H9 (cell line): ENCODE measurements at regions not wholly inside any gene's neighbourhood (a gene's known extent, or its start where the extent isn't known, plus 50 kb on each side); places are given as distances from the start of the nearest gene placed in this dataset.

Experiments
- DNase-seq: peaks from one replicate; pipeline ENCODE4 v3.0.0-alpha.2; 2017
- H2AFZ ChIP-seq: one replicate; pipeline ENCODE4 v1.6.1; 2013; ENCODE audit warnings: mild to moderate bottlenecking, low read length, control low read depth, moderate library complexity
- H2AK5ac ChIP-seq: 2 replicates; pipeline ENCODE4 v1.6.1; 2013; ENCODE audit warnings: low read length, control low read depth, mixed read lengths; ENCODE audit not compliant: insufficient read length
- H2BK120ac ChIP-seq: one replicate; pipeline ENCODE4 v1.6.1; 2013; ENCODE audit warnings: low read depth, mild to moderate bottlenecking, low read length, control low read depth, inconsistent platforms; ENCODE audit not compliant: poor library complexity, severe bottlenecking
- H2BK12ac ChIP-seq: 2 replicates; pipeline ENCODE4 v1.6.1; 2013; ENCODE audit warnings: low read length, control low read depth, mixed read lengths, low read depth; ENCODE audit not compliant: insufficient read length
- H2BK15ac ChIP-seq: 2 replicates; pipeline ENCODE4 v1.6.1; 2013; ENCODE audit warnings: low read depth, low read length, control low read depth
- H2BK20ac ChIP-seq: one replicate; pipeline ENCODE4 v1.6.1; 2013; ENCODE audit warnings: low read depth, mild to moderate bottlenecking, low read length, control low read depth, inconsistent platforms; ENCODE audit not compliant: poor library complexity, severe bottlenecking
- H2BK5ac ChIP-seq: 2 replicates; pipeline ENCODE4 v1.6.1; 2013; ENCODE audit warnings: low read length, control low read depth, mixed read lengths; ENCODE audit not compliant: insufficient read length
- H3K14ac ChIP-seq: 2 replicates; pipeline ENCODE4 v1.6.1; 2013; ENCODE audit warnings: low read length, control low read depth; ENCODE audit not compliant: insufficient read depth
- H3K18ac ChIP-seq: 2 replicates; pipeline ENCODE4 v1.6.1; 2013; ENCODE audit warnings: low read depth, mild to moderate bottlenecking, mixed read lengths, low read length, control low read depth; ENCODE audit not compliant: insufficient read length
- H3K23ac ChIP-seq: 2 replicates; pipeline ENCODE4 v1.6.1; 2013; ENCODE audit warnings: low read length, control low read depth, mixed read lengths, low read depth; ENCODE audit not compliant: insufficient read length
- H3K23me2 ChIP-seq: 2 replicates; pipeline ENCODE4 v1.6.1; 2013; ENCODE audit warnings: low read depth, mild to moderate bottlenecking, mixed read lengths, low read length, control low read depth; ENCODE audit not compliant: insufficient read length, poor library complexity, severe bottlenecking
- H3K27ac ChIP-seq: 2 replicates; pipeline ENCODE4 v1.5.1; 2013; ENCODE audit warnings: low read length, control low read depth, mixed read lengths, low read depth; ENCODE audit not compliant: insufficient read length
- H3K27me3 ChIP-seq: 2 replicates; pipeline ENCODE4 v1.6.1; 2013; ENCODE audit warnings: low read length, control low read depth, inconsistent platforms; ENCODE audit not compliant: insufficient read depth
- H3K4ac ChIP-seq: 2 replicates; pipeline ENCODE4 v1.6.1; 2013; ENCODE audit warnings: low read depth, mild to moderate bottlenecking, control low read depth, inconsistent platforms, low read length, moderate library complexity
- H3K4me1 ChIP-seq: 2 replicates; pipeline ENCODE4 v1.6.1; 2013; ENCODE audit warnings: low read length, control low read depth, inconsistent platforms; ENCODE audit not compliant: insufficient read depth
- H3K4me2 ChIP-seq: 2 replicates; pipeline ENCODE4 v1.6.1; 2013; ENCODE audit warnings: low read length, control low read depth, mixed read lengths; ENCODE audit not compliant: insufficient read length, insufficient read depth
- H3K56ac ChIP-seq: 2 replicates; pipeline ENCODE4 v1.6.1; 2013; ENCODE audit warnings: low read depth, mild to moderate bottlenecking, mixed read lengths, low read length, control low read depth; ENCODE audit not compliant: insufficient read length
- H3K79me1 ChIP-seq: 2 replicates; pipeline ENCODE4 v1.6.1; 2013; ENCODE audit warnings: low read depth, mild to moderate bottlenecking, moderate library complexity, low read length, control low read depth, inconsistent platforms; ENCODE audit not compliant: insufficient read depth, poor library complexity, severe bottlenecking
- H3K79me2 ChIP-seq: 2 replicates; pipeline ENCODE4 v1.6.1; 2013; ENCODE audit warnings: low read length, control low read depth, inconsistent platforms; ENCODE audit not compliant: insufficient read depth
- H3K9ac ChIP-seq: 2 replicates; pipeline ENCODE4 v1.6.1; 2013; ENCODE audit warnings: low read length, control low read depth, mixed read lengths; ENCODE audit not compliant: insufficient read length; ENCODE audit errors: extremely low read depth
- H3K9me3 ChIP-seq: one replicate; pipeline ENCODE4 v1.6.1; 2013; ENCODE audit warnings: low read depth, low read length, inconsistent platforms; ENCODE audit not compliant: control insufficient read depth
- H3T11ph ChIP-seq: one replicate; pipeline ENCODE4 v1.6.1; 2013; ENCODE audit warnings: mild to moderate bottlenecking, low read length, control low read depth, inconsistent platforms
- H4K20me1 ChIP-seq: one replicate; pipeline ENCODE4 v1.6.1; 2013; ENCODE audit not compliant: control insufficient read depth, insufficient read length, insufficient read depth
- H4K5ac ChIP-seq: 2 replicates; pipeline ENCODE4 v1.6.1; 2013; ENCODE audit warnings: low read depth, mild to moderate bottlenecking, mixed read lengths, low read length, control low read depth; ENCODE audit not compliant: insufficient read length
- H4K8ac ChIP-seq: replicated peaks from 2 replicates; pipeline ENCODE4 v1.6.1; 2013; ENCODE audit warnings: low read length, control low read depth, mixed read lengths, low read depth; ENCODE audit not compliant: insufficient read length
- H4K91ac ChIP-seq: 2 replicates; pipeline ENCODE4 v1.6.1; 2013; ENCODE audit warnings: low read depth, mild to moderate bottlenecking, moderate library complexity, mixed read lengths, low read length, control low read depth; ENCODE audit not compliant: insufficient read length
- H3K27ac Mint-ChIP-seq, 3 experiments: 2 replicates in 2 of 3; 3 replicates in 1 of 3; pipeline ENCODE4 v1.8.0; 2020 to 2021; ENCODE audit warnings: mixed read lengths in 3 of 3, mild to moderate bottlenecking in 1 of 3, moderate library complexity in 1 of 3
- H3K27me3 Mint-ChIP-seq: 2 replicates; pipeline ENCODE4 v1.8.0; 2021; ENCODE audit warnings: low read depth, mild to moderate bottlenecking, moderate library complexity, mixed read lengths
- H3K36me3 Mint-ChIP-seq, 3 experiments: 2 replicates in 2 of 3; 3 replicates in 1 of 3; pipeline ENCODE4 v1.8.0; 2020 to 2021; ENCODE audit warnings: low read depth in 3 of 3, mixed read lengths in 3 of 3; ENCODE audit not compliant: insufficient read depth in 1 of 3
- H3K4me1 Mint-ChIP-seq, 2 experiments: 2 replicates each; pipeline ENCODE4 v1.8.0; 2020; ENCODE audit warnings: mixed read lengths in 2 of 2
- H3K4me3 Mint-ChIP-seq, 2 experiments: 2 replicates in 1 of 2; 3 replicates in 1 of 2; pipeline ENCODE4 v1.8.0; 2020 to 2021; ENCODE audit warnings: mild to moderate bottlenecking in 2 of 2, mixed read lengths in 2 of 2, moderate library complexity in 1 of 2
- H3K9me3 Mint-ChIP-seq, 2 experiments: 2 replicates in 1 of 2; 3 replicates in 1 of 2; pipeline ENCODE4 v1.8.0; 2020; ENCODE audit warnings: mild to moderate bottlenecking in 2 of 2, mixed read lengths in 2 of 2, moderate library complexity in 1 of 2
- CTCF ChIP-seq: fragments of 200-600 bp; sonication (generic); conservative IDR thresholded peaks from 3 replicates; pipeline ENCODE4 v1.8.0; 2021; ENCODE audit warnings: antibody characterized with exemption, mild to moderate bottlenecking
- WGBS: extraction: QIAGEN DNeasy Blood & Tissue Kit; methylation state at CpG from one replicate; pipeline ENCODE4 v1.1.7; 2013; ENCODE audit warnings: missing lambda C conversion rate, low lambda C conversion rate, mixed read lengths; ENCODE audit not compliant: insufficient read length; ENCODE audit errors: extremely low coverage; 5-methylcytosine and 5-hydroxymethylcytosine counted together

DNA sequence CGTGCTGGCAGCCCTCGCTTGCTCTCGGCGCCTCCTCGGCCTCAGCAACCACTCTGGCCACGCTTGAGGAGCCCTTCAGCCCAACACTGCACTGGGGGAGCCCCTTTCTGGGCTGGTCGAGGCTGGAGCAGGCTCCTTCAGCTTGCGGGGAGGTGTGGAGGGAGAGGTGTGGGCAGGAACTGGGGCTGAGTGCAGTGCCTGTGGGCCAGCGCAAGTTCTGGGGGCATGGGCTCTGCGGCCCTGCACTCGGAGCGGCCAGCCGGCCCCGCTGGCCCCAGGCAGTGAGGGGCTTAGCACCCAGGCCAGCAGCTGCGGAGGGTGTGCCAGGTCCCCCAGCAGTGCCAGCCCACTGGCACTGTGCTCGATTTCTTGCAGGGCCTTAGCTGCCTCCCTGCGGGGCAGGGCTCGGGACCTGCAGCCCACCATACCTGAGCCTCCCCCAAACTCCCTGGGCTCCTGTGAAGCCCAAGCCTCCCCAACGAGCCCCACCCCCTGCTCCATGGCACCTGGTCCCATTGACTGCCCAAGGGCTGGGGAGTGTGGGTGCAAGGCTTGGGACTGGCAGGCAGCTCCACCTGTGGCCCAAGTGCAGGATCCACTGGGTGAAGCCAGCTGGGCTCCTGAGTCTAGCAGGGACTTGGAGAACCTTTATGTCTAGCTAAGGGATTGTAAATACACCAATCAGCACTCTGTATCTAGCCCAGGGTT lies 556.8 kb downstream of the GABRG1 start:
- H2BK5ac ChIP-seq, result no peak overlapping the region
- no peaks in the 10 kb centered on the region for H3K23me2 ChIP-seq
- H2BK120ac ChIP-seq, result no peak overlapping the region
- no peak overlapping the region for H3K27ac Mint-ChIP-seq
- H3K4me1 ChIP-seq, result no peaks in the 10 kb centered on the region
- H2BK20ac ChIP-seq, result no peak overlapping the region
- H3K79me1 ChIP-seq, result no peaks in the 10 kb centered on the region
- no peak overlapping the region for H4K8ac ChIP-seq
- no peak for TF ChIP-seq CTCF
- H3K36me3 Mint-ChIP-seq, result no peaks in the 10 kb centered on the region; a peak in 2 of 7 replicates
- no peak overlapping the region for H3T11ph ChIP-seq
- no peaks in the 10 kb centered on the region for H3K9me3 ChIP-seq
- H3K14ac ChIP-seq, result no peak overlapping the region
- no peak overlapping the region for H2AK5ac ChIP-seq
- H2BK15ac ChIP-seq, result no peak overlapping the region
- H2AFZ ChIP-seq, result no peak overlapping the region
- no peak overlapping the region for H3K4me3 Mint-ChIP-seq
- H3K18ac ChIP-seq, result no peak overlapping the region
- no peaks in the 10 kb centered on the region for H3K79me2 ChIP-seq
- H3K27me3 ChIP-seq, result no peaks in the 10 kb centered on the region
- no peak overlapping the region for H3K56ac ChIP-seq
- H2BK12ac ChIP-seq, result no peak overlapping the region
- no peak overlapping the region for H3K27ac ChIP-seq
- no peak for DNase-seq
- H4K20me1 ChIP-seq, result no peaks in the 10 kb centered on the region
- H3K4ac ChIP-seq, result no peak overlapping the region
- no peaks in the 10 kb centered on the region for H3K4me1 Mint-ChIP-seq
- no peak overlapping the region for H3K23ac ChIP-seq
- H4K5ac ChIP-seq, result no peak overlapping the region
- no peaks in the 10 kb centered on the region for H3K27me3 Mint-ChIP-seq
- no CpG with 5 or more reads among the region's 19 CpGs for WGBS
- no peak overlapping the region for H3K4me2 ChIP-seq
- no peak overlapping the region for H4K91ac ChIP-seq
- peaks cover 0 to 5% of the 10 kb centered on the region in 2 experiments; a peak in 2 of 5 replicates for H3K9me3 Mint-ChIP-seq
- no peak overlapping the region for H3K9ac ChIP-seq
